Esophagus squamous epithelium (tissue), 4 donors: ENCODE measurements at regions not wholly inside any gene's neighbourhood (a gene's known extent, or its start where the extent isn't known, plus 50 kb on each side); places are given as distances from the start of the nearest gene placed in this dataset.

ENCODE experiments used
- CTCF ChIP-seq, 6 experiments: fragments of 450-650 bp in 4 of 6; fragments of 200-600 bp in 2 of 6; sonication (generic) in 2 of 6; IDR thresholded peaks; one replicate each; pipeline ENCODE4 v1.5.1; 2016 to 2019; ENCODE audit warnings: antibody characterized with exemption in 6 of 6, mild to moderate bottlenecking in 4 of 6, moderate library complexity in 4 of 6
- POLR2A ChIP-seq, 4 donors: fragments of 450-650 bp; IDR thresholded peaks; one replicate each; pipeline ENCODE4 v1.6.1; 2017; ENCODE audit warnings: antibody characterized with exemption in 4 of 4, mild to moderate bottlenecking in 4 of 4, moderate library complexity in 3 of 4

DNA sequence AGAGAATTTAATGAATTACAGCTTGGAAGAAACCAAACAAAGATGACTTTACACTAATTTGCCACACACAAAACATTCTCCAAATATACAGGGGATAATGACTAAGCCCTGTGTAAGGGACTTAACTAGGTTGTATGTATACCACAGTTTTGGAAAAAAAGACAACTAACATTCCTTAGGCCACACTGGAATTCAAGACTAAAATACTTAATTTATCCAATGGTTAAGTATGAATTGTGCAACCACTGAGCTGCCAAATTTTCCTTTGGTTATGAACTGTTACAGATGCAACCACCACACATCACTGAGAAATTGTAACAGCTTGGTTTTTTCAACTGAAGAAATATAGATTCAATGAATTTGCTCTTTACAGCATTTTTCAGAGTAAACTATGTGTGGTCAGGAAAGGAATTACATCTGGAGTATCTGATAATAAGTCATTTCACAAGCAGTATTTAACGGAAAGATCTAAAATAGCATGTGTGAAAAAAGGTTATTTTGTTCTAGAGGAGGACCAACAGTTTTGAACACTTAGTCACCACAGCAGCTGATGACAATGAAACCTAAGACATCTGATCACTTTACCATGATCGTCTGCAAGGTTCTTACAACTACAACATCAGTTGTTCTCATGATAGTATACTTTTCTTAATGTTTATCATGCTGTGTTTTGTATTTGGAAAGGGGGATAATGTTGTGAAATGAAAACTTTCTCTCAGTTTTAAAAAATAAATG, 318.8 kb downstream of the BCKDHB start:
- TF ChIP-seq CTCF (IDR thresholded peaks at IDR 0.05) (peak in 1 of 6 experiments; percentile 9), POLR2A (IDR thresholded peaks at IDR 0.05) (no peak)
